NCI-H2171 treated with DMSO at 0.1 percent for 48 hours (cell line): ENCODE measurements at regions not wholly inside any gene's neighbourhood (a gene's known extent, or its start where the extent isn't known, plus 50 kb on each side); places are given as distances from the start of the nearest gene placed in this dataset.
"Not testable (repeated sequence)": the region's sequence is repeated elsewhere in the genome, so short reads cannot be mapped to it uniquely, and the experiment has no call there.

Experiments used
- DNase-seq: peaks from one replicate; lab custom pipeline; 2025; lab: John Stamatoyannopoulos, UW

- DNase-seq: no peak
These were observed 798.5 kb upstream of the EPHA7 start for GRCh38 chr6:94217836-94218235.

DNA sequence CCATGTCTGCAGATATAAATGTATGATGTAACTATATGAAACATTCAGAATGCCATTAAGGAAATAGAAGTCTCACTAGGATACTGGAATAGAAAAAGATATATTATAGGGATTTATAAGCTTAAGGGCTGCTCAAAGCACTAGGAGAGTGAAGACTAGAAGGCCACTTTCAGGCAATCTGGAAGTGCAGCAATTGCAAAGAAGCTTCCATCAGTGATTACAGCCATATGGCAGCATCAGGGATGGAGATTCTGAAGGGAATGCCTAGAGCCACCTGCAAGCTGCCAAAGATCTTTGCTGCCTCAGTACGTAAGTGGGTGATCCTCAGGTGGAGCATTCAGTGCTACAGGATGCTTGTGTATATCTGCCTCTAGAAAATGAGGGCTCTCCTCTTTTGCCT, 796.2 kb upstream of the EPHA7 start:
- DNase-seq: peak; percentile 82

- no peak for DNase-seq
These were observed 793.9 kb upstream of the EPHA7 start for GRCh38 chr6:94213226-94213625.

DNA sequence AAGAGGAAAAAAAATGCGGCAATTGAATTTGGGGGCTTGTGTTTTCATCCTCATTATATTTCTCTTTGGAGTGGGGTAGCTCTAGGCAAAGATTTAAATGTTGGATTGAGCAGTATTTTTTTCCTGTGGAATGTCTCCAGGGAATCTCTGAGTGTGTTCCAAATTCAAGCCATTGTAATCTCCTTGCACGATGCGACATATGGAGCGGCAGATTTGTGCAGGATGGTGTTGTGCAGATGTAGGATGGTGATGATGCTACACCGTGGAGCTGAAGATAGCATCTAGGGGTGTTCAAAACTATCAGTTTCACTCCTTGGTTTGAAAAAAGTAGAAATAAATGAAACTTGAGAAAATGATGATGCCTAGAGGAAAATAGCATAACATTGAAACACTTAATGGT, 777.5 kb upstream of the EPHA7 start:
- peak; percentile 96 for DNase-seq

- no peak for DNase-seq
These were observed 770.7 kb upstream of the EPHA7 start for GRCh38 chr6:94190030-94190429.

- DNase-seq: no peak
These were observed 765.5 kb upstream of the EPHA7 start for GRCh38 chr6:94184666-94185464.

DNA sequence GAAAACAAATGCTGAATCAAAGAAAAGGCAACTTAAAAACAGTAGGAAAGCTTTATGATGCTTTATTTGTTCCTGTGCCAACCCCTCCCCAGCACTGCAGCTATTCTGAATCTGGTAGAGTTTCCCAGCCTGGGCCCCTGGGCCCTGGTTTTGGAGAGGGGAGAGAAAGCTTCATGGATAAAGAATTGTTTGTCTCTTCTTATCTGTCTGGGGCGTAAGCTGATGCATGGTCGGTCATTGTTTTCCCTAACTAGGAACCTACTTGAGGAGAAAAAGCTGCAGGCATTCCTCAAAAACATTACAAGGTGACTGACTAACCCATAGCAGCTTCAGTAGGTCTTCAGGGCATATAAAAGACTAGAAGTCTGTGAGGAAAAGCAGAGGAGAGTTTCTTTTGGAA, 758.1 kb upstream of the EPHA7 start:
- DNase-seq: no peak

DNA sequence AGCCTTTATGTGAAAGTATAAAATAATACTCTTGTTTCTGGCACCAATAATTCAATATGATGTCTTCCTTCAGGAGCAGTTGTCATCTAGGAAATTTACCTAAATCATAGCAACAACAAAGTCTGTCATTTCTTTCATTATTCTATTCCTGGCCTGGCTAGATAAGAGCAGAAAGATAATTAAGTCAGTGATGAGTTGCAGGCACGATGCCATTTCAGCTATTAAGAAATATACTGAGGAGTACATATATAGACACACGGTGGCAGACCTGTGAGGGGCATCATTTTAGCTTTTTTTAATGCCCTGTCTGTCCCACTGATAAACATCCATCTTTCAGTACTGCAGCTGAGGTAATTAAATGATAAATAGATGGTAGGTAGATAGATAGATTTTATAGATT, 756.1 kb upstream of the EPHA7 start:
- DNase-seq: no peak

GRCh38 chr6:94163877-94164276, 744.5 kb upstream of the EPHA7 start:
- no peak for DNase-seq

GRCh38 chr6:94150886-94151285, 731.5 kb upstream of the EPHA7 start:
- DNase-seq: no peak

- peak; percentile 35 for DNase-seq
These were observed 725.4 kb upstream of the EPHA7 start for GRCh38 chr6:94144807-94145206.

GRCh38 chr6:94137178-94137577, 717.8 kb upstream of the EPHA7 start:
- DNase-seq: not testable (repeated sequence)

GRCh38 chr6:94133106-94133505, 713.7 kb upstream of the EPHA7 start:
- DNase-seq: no peak

DNA sequence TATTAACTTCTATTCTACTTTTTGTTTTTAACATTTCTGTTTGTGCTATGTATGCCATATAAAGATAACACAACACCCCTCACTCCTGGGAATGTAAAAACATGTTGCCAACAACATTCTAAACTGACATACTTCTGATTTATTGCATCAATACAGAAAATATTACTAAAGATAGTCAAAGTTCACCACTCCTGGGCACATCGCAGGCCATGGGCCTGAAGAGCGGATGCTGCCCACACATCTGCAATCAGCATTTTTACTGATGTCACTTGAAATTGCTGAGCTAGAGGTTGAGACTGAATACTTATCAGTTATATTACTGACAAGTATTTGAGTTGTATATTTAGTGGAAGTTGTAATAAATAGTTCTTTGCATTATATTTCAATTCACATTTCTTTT, 711.9 kb upstream of the EPHA7 start:
- DNase-seq: no peak

- no peak for DNase-seq
These were observed 711.1 kb upstream of the EPHA7 start for GRCh38 chr6:94130478-94130877.

DNA sequence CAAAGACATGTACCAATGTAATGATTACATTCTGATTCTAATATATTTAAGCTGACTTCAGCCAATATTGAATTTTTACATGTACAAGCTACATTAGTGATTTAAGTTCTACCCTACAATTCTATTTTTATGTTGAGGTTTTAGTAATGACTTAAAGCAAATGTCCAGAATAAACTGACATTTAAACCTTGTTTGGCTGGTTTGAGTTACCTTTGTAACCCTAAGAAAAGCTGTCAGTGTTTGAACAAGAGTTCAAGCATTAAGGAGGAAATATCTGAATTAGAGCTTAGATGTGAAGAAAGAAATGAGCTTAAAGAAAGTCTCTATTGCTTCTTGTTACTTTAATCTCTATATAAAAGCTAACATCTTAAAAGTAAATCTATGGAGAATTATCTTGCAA, 710.6 kb upstream of the EPHA7 start:
- no peak for DNase-seq

GRCh38 chr6:94127716-94128115, 708.4 kb upstream of the EPHA7 start:
- no peak for DNase-seq

DNA sequence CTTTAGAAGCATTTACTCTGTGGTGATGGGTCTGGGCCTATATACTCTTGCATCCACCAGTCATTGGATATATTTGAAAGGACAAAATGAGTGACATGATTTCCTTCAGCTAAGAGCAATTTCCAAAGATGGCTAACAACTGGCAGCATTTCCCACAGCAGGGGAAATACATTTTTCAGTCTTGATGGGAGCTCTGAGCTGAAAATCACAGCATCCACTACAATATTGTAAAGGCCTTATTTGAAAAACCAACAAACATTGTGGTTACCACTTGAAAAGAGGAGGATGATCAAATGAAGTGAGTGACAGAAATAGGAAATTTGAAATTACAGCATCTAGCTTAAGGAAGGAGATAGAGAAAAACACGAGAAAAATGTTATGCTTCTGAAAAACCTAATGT, 705.0 kb upstream of the EPHA7 start:
- DNase-seq: no peak

DNA sequence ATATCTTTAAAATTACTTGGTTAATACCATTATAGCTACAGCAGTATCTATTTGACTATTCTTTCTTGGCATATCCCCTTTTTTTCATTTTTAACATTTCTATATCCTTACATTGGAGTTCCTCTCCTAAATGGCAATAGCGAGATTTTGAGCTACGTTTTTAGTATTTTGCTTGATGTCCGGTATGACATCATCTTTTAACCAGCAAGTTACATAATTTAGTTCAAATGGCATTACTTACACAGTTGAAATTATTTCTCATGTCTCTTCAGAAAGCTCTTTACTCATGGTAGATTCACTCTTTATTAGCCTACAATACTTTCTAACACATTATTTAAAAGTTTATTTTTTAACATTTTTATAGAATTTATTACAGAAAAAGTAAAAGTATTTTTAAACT, 701.7 kb upstream of the EPHA7 start:
- no peak for DNase-seq

- DNase-seq: no peak
These were observed 679.7 kb upstream of the EPHA7 start for GRCh38 chr6:94099072-94099471.

DNA sequence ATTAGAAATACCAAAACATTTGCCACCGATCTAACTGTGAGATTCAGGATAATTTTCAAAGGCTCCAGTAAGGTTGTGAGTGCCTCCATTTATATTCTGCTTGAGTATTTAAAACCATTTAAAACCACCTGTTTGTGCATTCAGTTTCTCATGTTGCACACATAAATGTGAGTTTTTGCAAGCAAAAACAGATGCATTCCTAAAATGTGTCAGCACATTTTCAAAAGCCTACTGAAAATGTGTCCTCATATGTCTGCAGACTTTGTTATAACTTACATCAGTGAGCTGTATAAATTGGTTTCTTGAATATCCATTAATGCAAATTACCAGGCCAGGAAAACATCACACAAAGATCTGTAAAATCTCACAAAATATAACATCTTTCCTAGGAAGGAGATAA, 676.6 kb upstream of the EPHA7 start:
- DNase-seq: no peak

DNA sequence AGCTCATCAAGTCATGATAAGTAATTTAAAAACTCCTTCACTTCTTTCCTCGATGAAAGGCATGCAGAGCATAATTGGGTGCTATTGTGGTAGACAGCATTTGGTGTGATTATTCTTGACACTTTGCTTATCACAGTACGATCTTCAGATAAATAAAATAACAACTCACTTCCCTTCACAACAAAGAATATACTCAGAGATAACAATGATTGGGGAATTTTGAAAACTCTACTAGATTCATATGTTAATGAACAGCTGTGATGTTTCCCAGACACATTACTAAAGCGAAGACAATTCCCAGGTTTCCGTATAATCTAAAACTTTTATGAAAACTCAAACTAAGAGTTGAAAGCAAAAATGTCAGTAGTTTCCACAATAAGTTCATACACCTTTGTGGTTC, 670.6 kb upstream of the EPHA7 start:
- no peak for DNase-seq

DNA sequence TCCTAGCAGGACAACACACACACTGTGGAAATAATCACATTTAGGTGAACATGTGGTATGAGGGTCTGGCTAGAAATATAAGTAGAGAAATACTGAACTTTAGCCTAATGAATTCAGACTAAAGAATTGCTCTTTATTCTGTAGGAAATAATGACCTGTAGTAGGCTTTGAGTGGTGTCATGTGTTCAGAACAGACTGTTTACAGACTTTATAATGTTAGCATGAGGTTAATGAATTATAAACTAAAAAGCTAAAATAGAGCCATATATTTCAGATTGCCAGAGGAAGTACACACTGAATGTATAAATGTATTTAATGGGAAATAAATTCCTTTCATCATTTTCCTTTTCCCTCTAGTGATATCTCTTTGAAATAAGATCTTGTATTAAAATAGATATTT, 669.5 kb upstream of the EPHA7 start:
- no peak for DNase-seq

GRCh38 chr6:94074764-94075163, 655.4 kb upstream of the EPHA7 start:
- DNase-seq: no peak
